ENCODE measurements at regions not wholly inside any gene's neighbourhood (a gene's known extent, or its start where the extent isn't known, plus 50 kb on each side); places are given as distances from the start of the nearest gene placed in this dataset.

DNA sequence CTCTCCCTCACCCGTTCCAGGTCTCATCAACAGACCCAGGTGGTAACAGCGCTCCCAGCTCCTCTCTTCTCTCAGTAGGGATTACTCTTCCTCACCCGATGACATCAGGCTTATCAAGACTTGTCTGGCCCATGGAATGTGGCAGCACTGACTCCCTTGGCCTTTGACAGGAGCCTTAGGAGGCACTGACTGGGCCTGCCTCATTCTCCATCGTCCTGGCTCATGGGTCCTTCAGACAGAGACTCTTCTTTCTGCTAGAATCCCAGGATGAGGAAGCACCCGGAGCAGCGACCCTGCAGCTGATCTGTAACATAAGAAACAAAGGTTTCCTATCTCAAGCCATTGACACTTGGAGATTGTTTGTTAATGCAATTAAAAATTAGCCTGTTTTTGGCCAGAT, 1063.6 kb downstream of the TBC1D22A start:
- no peak for DNase-seq (ENCODE audit: low spot score)

DNA sequence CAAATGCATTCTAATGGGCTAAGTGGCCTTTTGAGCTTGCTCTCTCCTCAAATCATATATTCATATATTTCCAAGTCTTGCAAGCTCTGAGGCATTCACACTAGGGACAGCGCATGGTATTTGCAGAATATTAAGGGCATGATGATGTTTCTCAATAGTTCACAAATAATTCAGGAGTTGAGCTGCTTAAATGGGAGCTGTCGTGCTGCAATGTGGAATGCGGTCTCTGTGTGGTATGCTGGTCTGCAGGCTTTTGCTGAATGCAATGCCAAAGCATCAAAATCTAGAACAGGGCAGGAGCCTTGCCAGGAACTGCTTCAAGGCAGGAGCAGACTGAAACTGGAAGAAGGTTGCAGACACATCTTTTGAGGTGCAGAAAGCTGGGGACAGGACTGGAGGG, 1060.0 kb downstream of the TBC1D22A start:
- no peak for DNase-seq (ENCODE audit: low spot score)

DNA sequence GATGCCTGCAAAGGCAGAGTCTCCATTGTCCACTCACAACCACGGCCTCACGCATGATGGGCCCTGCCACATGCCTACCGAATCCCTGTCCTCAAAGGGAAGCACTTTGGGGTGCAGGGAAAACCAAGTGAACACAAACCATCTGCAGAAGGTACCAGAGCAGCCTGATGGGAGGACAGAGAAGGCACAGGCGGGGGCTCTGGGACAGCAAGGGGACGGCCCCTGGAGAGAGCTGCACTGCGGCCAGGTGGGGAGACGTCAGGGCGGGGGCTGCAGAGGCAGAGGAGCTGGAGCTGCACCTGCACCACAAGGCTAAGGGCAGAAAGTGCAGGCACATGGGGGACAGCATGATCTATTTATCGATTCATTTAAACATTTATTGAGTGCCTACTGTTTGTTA, 1056.0 kb downstream of the TBC1D22A start:
- no peak for DNase-seq (ENCODE audit: low spot score)

DNA sequence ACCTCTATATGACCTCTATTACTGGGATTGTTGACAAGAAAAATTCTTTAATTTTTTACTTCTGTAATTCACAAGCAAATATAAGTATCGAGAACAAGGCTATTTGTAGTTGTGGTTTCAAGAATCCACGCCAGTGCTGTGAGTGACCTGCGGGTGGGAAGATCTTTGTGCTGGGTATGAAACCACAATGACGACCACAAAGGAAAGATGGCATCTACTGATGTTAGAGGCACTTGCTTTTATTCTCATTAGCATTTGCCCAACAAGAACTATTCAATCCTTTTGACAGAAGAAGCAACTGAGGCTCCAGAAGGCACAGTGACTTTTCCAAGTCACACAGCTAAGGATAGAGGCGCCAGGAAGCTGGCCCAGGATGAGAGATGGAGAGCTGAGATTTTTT, 1054.9 kb downstream of the TBC1D22A start:
- no peak for DNase-seq (ENCODE audit: low spot score)

DNA sequence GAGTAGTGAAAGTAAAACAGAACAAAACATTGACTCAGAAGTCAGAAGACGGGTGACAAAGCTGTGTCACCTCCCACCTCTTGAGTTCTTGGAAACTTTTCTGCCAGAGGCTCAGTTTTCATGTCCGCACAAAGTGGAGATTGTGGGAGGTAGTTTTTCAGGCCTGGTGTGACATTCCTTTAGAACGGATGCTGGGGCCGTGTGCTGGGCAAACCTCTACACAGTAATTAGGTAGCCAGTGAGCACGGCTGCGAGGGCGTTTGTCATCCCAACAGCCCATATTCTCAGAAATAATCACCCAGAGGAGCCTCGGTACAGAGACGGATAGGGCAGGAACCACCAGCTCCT, 1054.4 kb downstream of the TBC1D22A start:
- DNase-seq (ENCODE audit: low spot score) = no peak

DNA sequence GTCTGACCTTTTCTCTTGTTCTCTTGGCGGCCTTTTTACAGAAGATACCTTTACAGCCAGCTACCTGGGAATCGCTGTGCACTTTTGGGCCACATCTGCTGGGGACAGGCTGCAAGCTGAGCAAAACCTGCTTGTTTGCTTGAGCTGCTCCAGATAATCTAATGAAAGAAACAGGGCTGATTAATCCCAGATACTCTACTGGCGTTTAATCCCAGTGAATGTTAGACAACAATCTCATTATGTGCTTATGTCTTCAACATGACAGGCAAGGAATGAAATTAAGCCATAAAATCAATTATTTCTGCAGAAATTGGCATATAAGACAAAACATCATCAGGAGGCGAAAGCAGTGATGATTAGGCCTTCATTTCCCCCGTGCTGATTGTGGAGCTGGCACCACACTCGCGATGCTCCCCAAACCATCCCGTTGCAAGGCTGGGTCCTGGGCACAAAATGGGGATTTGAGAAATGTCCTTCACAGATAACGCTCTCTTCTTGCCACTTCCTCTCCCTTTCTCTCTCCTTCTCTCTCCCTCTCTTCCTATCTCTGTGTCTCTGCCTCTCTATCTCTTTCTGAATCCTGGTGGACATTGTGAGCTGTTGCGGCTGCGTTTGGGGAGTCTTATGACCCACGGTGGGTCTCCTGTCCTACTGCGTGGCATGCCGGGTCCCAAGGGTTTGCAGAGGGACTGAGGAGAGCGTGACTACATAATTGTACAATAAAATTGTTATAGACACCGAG, 1053.8 kb downstream of the TBC1D22A start:
- DNase-seq (ENCODE audit: low spot score) = no peak

DNA sequence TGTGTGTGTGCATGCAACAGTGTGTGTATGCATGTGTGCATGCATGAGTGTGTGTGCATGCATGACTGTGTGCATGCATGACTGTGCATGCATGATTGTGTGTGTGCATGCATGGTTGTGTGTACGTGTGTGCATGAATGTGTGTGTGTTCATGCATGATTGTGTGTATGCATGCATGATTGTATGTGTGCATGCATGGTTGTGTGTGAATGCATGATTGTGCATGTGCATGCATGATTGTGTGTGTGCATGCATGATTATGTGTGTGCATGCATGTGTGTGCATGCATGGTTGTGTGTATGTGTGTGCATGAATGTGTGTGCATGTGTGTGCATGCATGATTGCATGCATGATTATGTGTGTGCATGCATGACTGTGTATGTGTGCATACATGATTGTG, 1052.0 kb downstream of the TBC1D22A start:
- DNase-seq (ENCODE audit: low spot score) = no peak

DNA sequence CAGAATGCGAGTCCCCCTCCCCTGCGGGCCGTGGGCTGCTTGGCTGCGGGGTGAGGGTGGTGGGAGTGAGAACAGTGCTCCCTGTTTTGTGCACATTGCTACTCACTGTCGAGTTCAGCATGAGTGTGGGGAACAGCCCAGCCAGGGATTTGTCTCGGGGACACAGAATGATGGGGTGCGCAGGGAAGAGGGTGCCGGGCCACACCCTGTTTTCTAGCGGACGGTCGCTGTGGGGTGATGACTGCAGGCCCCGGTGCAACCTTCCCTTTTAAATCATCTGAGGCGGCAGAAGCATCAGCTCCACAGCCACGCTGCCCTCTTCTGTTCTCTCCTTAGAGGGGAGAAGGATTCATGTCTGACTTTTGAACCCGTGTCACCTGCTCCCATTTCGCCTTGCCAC, 1051.2 kb downstream of the TBC1D22A start:
- no peak for DNase-seq (ENCODE audit: low spot score)

DNA sequence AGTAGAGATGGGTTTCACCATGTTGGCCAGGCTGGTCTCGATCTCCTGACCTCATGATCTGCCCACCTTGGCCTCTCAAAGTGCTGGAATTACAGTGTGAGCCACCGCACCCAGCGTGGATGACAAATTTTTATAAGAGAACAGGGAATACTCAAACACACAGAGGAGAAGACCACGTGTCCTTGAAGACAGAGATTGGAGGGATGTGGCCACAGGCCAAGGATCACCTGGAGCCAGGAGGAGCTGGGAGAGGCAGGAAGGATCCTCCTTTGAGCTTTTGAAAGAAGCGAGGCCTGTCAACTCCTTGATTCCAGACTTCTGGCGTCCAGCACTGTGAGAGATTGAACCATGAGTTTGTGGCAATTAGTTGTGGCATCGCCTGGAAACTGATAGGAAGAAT, 1049.5 kb downstream of the TBC1D22A start:
- no peak for DNase-seq (ENCODE audit: low spot score)

DNA sequence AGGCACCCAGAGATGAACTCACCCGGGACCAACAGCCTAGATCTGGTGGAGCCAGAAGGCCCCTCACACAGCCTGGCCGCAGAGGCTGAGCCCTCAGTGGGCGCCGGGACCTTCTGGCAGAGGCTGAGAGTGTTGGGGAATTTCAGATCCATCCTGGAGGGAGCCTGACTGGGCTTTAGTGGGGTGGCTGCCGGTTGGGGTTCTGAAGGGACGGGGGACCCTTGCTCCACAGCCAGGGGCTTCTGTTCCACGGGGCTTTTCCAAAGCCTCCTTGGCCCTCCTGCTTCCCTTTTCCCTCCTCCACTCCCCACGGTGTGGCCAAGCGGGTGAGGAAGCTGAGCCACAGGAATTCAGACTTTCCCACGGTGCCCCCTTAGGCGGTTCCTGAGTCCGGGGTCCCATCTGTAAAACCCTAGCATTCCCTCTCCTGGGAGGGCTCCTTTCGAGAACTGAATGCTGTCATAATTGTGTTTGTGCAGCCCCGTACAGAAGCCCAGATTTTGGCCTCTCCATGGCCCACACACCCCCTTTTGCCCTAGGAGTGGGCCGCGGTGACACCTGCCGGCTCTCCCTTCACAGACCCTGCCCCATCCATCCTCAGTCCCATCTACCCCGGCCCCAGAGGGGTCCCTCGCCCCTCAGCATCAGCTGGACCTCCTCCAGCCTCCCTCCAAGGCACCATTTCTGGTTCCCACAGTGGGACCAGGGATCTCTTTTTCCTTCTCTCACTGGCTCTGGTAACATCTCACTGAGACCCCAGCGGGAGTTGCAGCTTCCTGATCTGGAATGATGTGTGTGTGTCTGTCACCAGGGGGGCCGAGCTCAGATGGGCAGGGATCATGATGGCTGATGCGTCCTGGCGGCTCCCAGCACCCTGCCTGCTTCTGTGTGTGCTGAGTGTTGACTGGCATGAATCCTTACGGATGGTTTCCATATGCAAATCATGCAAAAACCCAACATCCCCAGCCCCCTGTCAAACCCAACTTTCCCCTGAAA, 1048.4 kb downstream of the TBC1D22A start:
- DNase-seq (ENCODE audit: low spot score) = no peak

DNA sequence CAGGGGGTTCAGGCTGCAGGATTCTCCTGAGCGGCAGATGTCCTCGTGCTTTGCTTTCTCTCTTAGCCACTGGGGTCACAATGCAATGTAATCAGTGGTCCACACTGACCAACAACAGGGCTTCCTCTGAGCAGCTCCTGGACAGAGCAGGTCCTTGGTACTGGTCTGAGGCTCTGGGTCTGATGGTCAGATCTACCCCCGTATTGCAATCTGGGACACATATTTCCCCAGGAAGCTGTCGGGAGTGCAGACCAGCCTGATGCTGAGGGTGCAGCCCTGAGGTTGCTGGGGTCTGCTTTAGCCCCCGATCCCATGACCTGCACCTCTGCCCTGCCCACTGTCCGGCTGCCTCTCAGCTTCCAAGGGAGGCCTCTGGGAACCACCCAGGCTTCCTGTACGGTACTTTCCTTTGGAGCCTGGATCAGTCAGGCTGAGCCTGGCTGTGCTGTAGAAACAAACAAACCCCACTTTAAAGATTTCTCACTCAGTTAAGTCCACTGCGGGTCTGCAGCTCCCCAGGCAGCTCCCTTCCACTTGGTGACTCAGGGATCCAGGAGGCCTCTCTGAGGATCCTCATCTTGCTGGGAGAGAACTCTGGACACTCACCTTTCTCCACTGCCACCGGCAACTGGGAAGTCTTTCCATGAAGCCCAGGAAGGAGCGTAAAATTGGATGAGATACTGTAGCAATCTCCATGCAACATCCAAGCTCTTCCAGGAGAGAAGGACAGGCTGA, 1046.6 kb downstream of the TBC1D22A start:
- DNase-seq (ENCODE audit: low spot score) = no peak

DNA sequence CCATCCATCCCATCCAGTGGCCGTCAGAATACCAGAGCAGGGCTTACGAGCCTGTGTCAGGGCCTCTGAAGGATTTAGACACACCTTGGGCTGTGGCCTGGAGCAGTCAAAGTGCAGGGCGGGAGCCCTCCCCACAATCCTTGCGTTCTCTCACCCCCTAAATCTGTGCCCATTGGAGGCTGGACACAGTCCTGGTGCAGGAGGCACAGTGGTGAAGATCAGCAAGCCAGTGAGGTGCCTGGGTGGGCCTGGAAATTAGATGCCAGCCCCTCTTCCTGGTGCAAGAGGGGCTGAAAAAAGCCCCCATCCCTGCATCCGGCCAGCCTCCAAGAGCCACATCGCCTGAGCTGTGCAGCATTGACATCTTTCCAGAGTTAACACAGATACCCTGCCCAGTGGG, 1045.8 kb downstream of the TBC1D22A start:
- no peak for DNase-seq (ENCODE audit: low spot score)

DNA sequence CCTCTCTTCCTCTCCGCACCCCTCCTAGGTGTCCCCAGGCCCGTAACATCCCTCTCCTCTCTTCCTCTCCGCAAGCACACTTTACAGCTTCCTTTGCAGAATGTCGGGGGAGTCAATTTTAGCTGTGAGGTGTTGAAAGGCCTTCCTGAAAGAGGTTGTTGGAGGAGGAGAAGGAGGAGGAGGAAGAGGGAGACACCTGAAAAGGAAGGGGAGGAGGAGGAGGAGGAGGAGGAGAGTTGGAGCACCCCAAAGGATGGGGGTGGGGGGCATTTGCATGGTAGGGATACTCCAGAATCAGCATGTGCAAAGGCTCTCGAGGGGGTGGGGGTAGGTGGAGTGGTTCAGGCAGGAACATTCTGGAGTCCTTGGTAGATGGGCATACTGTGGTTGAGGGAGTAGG, 1045.1 kb downstream of the TBC1D22A start:
- DNase-seq (ENCODE audit: low spot score) = no peak

DNA sequence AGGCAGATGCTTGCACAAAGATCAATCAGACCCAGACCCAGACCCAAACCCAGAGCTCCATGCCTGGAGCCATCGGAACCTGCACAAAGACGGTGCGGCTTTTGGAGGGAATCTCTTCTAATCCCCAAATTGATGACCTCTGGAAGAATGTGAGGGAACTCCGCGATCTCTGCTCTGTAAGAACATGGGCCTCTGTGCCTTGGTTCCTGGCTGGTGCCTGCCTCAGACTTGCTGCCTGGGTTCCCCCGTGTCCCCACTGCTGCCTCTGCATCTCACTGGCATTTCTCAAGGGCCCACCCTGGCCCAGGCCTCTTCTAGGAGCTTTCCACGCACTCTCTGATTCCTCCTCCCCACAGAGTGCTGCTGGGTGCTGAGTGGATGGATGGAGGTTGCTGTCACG, 1044.4 kb downstream of the TBC1D22A start:
- no peak for DNase-seq (ENCODE audit: low spot score)

DNA sequence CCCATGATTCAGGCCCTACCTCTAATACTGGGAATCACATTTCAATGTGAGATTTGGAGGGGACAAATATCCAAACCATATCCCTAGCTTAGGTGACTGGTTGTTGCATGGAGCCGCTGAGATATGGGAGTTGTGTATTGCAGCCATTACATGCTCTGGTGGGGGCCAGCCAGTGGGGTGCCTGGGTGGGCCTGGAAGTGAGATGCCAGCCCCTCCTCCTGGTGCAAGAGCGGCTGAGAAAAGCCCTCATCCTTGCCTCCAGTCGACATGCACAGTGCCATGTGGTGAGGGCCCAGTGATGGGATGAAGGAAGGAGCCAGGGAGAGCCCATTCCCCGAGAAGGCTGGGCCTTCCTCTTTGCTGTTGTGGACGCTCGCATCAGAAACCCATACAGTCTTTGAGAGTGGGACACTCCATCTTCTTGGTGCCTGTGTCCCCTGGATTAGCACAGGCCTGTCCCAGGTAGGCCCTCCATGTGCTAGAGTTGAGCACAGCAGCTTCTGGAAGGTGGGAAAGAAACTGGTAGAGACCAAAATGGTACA, 1043.0 kb downstream of the TBC1D22A start:
- no peak for DNase-seq (ENCODE audit: low spot score)

DNA sequence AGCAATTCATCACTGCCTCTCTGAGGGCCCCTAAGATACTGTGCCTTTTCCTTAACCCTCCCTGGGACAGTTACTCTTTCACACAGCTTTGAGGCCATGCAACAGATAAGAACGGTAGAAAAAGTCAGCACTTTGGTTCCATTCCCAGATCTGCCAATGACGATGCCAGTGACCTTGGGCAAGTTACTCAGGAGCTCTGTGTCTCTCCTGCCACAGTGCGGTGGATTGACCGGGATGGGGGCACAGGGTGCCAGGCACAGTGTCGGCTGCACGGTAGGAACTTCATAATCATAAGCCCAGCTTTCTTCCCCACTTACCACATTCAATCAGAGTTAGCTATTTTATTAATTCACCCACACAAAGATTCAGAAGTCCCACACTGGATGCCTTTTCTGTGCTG, 1041.8 kb downstream of the TBC1D22A start:
- no peak for DNase-seq (ENCODE audit: low spot score)

DNA sequence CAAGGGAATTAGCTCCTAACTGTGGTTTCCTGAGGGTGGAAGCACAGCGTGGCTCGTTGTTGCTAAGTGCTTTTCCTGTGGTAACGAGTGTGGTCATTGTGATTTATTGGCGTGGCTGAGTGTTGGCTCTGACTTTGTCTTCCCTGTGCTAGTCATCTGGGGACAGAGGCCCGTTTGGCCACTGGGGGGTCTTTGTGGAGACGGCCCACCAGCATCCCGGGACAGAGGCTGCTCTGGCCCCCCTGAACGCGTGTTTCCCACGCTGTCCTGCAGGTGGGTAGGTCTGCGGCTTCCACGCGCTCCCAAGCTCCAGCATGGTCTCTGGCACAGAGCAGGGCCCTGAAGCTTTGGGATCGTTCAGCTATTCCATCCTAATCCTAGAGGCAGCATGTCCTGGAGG, 1040.0 kb downstream of the TBC1D22A start:
- no peak for DNase-seq (ENCODE audit: low spot score)

DNA sequence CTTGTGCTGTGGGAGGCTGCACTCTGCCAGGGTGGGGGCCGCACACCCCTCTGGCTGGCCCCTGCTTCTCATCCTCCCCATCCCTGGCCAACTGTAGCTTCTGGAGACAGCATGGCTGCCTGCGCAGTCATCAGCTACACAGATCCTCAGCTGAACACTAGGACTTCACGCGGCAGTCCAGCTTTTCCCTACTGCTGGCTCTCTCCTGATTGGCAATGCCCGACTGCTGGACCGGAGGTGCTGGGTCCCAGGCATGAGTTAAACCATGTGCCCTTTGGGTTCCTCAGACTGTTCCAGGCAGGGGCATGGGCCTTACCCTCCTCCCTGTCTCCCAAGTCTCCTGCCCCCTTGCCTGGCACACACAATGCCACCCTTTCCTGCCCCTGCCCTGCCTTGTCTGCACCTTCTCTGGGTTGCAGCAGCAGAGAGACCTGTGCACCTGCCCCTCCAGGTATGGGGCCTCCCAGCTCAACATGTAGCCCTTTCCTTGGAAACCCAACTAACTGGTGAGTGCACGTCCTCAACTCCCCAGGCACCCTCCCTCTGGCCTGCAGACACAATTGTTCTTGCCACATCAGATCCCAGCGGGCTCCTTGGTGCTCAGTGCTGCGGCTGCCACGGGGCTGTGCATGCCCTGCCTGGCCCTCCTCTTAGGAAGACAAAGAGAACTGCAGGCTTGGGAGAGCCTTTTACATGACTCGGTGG, 1039.2 kb downstream of the TBC1D22A start:
- DNase-seq (ENCODE audit: low spot score) = no peak

DNA sequence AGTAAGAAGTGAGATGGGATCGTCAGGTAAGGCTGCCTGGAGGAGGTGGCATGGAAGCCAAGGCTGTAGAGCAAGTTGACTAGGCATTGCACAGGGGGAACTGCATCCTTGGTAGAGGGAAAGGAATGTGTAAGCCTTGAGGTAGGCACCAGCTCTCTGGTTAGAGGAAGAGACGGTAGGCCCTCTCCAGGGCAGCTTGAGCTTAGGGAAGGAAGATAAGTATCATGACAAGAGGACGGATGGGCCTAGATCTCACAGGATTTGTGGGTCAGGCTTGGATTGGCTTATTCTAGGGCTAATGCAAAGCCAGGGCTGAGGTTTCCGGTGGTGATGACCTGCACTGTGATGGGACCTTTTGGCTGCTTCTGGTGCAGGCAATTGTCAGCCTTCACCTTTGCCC, 1035.8 kb downstream of the TBC1D22A start:
- no peak for DNase-seq (ENCODE audit: low spot score)

DNA sequence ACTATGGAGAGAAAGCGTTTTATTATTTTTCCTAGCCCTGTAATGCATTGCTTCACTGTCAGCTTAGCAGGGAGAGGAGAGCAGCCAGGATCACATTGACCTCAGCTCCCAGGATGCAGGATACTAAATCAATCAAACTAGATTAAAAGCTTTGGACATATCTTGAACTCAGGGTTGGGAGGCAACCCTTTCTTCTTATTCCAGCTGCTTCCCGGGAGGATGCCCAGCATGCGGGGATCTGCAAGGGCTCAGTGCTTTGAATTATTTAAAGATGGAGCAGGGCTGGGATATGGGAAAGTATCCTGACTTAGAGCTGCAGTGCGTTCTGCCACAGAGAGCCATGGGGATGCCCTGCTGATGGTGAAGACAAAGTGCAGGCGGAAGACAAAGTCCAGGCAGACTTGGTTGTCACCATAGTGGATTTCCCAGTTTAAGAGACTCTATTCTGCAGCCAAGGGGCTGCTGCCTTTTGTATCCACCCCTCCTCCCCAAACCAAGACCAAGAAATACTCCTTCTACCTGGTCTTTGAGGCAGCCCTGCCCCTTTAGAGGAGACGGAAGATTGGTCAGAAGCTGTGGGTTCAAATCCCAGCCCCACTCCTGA, 1035.0 kb downstream of the TBC1D22A start:
- no peak for DNase-seq (ENCODE audit: low spot score)

DNA sequence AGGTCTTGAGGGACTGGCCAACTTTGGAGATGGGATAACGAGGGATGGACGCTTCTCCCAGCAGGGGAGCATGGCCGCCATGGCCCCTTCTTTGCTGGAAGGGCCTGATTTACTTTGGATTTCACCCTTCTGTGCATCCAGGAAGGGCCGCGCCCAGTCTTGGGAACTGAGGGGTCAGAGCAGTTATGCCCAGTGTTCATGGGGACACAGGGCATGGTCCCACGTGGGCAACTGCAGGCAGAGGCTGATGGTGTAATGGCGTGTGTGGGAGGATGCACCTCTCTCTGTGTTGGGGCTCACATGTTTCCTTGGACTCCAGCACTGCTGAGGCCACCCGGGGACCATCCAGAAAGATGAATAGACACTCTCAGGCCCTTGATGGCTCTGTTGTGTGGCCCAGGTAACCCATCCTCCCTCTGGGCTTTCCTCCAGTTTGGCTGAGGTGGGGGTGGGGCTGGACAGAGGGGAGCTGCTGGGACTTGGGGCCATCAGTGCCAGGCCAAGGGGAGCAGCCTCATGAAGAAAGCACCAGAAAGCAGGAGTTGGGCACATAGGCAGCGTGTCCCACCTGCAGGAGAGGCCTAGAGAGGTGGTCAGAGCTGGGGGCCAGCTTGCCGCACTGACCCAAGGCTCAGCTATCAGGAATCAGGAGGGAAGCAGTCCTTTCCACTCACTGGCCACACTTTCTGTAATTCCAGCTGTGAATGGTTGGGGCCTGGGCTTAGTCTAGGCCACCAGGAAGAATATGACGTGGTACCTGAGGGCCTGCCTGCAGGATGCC, 1033.9 kb downstream of the TBC1D22A start:
- DNase-seq (ENCODE audit: low spot score) = no peak

All from AG08395 (cell line).